Embryonic facial prominence (tissue), 1 donor: ENCODE measurements at regions not wholly inside any gene's neighbourhood (a gene's known extent, or its start where the extent isn't known, plus 50 kb on each side); places are given as distances from the start of the nearest gene placed in this dataset.

Source experiments
- DNase-seq: peaks from one replicate; pipeline ENCODE4 v3.0.0-alpha.2; 2016; ENCODE audit errors: extremely low spot score

DNA sequence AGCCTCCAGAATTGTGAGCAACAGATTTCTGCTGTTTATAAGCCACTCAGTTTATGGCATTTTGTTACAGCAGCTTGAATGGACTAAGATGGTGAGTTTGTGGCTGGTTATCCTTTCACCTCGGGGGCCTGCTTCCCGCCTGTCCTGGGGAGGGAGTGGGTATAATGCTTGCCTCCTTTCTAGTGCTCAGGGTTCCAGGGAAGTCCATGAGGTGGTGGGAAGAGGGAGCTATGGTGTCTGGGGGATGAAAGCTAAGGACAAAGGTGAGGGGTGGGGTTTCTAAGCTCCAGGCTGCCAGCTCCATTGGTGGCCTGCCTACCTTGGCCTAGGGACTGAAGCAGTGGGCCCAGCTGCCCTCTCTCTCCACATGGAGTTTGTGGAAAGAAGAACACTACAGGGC lies 50.2 kb upstream of the SDK2 start:
- DNase-seq, result no peak

GRCh38 chr17:73695035-73695738 lies 50.9 kb upstream of the SDK2 start:
- no peak for DNase-seq

GRCh38 chr17:73696251-73696650 lies 52.0 kb upstream of the SDK2 start:
- no peak for DNase-seq

DNA sequence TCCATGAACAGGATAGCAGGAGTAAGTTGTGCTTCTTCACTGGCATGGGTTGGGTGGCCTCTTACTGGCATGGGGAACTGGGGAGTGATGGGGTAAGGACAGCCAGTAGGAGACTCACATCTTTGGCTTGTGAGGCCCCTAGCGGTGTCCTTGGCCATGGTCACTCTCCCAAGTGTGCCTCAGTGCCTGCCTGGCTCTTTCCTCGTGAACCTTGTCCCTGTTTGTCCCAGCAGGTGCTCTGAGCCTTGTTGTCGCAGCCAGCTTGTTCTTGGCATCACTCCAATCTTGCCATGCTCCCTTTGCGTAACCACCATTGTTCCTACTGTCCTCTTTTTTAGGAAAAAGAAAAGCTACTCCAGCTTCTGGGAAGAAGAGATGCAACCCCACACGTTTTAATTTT lies 53.6 kb upstream of the SDK2 start:
- no peak for DNase-seq

- DNase-seq, result no peak
Observed at GRCh38 chr17:73698966-73699365, 54.7 kb upstream of the SDK2 start.

DNA sequence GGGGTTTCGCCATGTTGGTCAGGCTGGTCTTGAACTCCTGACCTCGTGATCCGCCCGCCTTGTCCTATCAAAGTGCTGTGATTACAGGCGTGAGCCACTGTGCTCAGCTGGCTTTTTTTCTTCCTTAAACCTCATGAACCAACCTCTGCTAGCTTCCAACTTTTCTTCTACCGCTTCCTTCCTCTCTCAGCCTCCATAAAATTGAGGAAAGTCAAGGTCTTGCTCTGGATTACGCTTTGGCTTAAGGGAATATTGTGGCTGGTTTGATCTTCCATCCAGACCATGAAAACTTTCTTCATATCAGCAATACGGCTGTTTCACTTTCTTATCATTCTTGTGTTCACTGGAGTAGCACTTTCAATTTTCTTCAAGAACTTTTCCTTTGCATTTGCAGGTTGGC lies 57.5 kb upstream of the SDK2 start:
- DNase-seq, result no peak

DNA sequence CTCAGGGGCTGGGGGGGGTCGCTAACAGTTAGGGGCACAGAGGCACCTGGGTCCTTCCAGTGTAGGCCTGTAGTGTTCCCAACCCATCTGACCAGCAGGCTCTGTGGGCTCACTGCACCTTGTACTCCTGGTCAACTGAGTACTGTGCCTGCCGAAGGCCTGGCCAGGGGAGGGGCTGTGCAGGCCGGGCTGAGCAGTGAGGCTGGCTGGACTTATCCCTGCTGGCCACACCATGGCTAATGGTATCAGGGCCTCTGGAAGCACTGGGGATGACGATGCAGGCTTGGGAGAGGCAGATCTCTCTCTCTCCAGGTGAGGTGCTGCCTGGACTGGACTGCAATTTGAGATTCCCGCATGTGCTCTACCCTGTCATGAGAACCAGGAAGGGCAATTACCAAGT lies 58.9 kb upstream of the SDK2 start:
- no peak for DNase-seq

GRCh38 chr17:73703917-73704316 lies 59.7 kb upstream of the SDK2 start:
- no peak for DNase-seq

- DNase-seq, result no peak
Observed at GRCh38 chr17:73705594-73705993, 61.3 kb upstream of the SDK2 start.

DNA sequence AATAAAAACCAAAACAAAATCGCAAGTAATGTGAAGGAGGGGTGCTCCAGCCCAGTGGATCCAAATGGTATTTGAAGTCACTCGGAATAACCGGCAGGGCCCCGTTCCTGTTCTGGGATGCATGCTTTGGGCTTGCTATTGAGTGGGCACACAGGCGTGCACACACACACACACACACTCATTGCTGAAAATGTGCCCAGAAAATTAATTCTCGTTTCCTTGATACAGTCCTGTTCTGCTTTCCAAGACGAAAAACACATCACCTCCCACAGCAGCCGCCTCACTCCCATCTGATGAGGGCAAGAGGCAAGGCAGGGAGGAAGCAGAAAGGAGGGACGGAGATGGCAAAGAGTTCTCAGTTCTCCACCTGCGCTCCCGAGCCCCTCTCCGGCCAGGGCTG lies 62.2 kb upstream of the SDK2 start:
- DNase-seq, result no peak

DNA sequence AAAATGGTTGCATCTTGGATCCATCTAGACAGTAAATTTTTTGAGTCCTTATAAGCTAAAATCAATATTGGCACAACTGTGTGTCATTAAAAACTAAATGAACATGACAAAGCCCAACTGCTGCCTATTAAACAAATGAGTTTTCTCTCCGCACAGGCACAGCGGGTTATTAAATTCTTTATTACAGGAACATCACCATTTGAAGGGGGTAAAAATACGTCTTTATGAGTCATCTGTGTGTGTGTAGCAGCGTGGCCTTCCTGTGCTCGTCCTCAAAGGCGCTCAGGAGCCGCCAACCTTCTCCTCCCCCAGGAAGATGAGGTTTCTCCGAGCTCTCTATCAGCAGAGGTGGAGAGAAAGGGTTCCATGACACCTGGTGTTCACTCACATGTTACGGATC lies 62.6 kb upstream of the SDK2 start:
- DNase-seq, result no peak

DNA sequence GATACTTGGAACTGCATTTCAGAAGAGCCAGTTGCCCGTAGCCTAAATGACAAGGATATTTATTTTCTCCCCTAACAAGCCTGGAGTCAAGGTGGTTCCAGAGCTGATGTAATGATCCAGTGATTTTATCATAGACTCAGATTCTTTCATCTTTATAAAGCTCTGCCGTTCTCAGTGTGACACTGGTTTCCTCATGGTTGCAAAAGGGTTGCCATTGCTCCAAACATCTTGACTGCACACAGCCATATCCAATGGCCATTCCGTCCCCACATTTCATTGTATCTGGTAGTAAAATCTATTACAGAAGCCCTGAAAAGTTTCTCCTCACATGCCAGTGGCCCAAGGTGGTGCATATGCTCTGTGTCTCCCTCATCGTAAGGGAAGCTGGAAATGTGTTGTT lies 63.1 kb upstream of the SDK2 start:
- no peak for DNase-seq

GRCh38 chr17:73710095-73710592 lies 65.9 kb upstream of the SDK2 start:
- DNase-seq, result peak; percentile 11

DNA sequence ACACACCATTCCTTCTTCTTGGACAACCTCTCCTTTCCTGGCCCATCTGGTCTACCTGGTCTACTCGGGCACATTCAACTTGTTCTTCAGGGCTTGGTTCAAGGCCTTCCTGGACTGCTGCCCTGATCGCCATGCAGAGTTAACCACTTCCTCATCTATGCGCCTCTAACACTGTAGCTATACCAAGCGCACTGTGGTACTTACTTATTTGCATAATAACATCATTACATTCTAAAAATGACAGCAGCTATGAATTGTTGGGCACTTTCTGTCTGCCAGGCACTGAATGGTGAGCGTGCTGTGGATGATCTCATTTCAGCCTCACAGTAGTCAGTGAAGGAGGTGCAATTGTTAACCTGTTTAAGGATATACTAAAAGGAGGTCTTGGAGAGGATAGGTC lies 66.9 kb upstream of the SDK2 start:
- no peak for DNase-seq

DNA sequence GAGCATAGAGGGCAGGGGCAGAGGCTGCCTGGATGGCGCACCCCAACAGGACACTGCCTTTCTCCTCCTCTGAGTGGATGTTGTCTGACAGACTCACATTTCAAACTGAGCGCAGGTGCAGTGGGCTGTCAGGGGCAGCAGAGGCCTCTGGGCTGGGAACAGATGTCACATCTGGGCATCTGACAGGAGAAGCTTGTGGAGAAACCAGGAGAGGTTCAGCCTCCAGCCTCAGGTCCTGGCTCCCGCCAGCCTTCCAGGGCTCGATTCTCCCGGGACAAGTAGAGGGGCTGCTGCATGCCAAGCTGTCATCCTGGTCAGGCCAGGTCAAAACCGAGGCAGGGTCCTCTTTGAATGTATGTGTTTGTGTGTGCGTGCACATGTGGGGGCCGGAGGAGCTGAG lies 67.7 kb upstream of the SDK2 start:
- no peak for DNase-seq

GRCh38 chr17:73713136-73713535 lies 68.9 kb upstream of the SDK2 start:
- DNase-seq, result no peak

DNA sequence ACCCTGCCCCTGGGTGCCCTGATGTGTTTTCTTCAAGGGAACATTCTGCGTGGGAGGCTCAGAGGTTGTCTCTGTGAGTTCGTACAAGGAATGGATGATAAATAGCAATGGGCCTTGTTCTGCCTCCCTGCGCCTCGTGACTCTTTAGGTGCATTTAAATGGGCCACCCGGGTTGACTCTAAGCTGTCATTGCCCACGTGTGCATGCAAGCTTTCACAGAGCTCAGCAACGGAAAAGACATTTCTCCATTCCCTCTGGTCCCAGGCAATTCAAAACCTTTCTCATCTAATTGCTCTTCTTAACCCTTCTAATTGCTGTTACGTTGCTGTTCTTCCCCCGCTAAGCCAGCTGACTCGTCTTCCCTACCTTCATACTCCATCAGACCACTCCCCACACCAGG lies 71.5 kb upstream of the SDK2 start:
- no peak for DNase-seq

- no peak for DNase-seq
Observed at GRCh38 chr17:73717690-73718089, 73.4 kb upstream of the SDK2 start.

DNA sequence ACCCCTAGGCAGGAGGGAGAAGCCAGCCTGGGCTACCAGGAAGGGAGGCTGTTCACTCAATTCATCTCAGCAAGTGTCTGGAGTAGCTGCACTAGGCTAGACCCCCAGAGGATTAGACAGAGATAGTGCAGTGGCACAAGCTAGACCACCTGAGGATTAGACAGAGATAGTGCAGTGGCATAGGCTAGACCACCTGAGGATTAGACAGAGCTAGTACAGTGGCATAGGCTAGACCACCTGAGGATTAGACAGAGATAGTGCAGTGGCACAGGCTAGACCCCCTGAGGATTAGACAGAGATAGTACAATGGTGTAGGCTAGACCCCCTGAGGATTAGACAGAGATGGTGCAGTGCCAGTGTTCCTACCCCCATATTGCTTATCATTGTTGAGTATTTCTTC lies 74.1 kb upstream of the SDK2 start:
- DNase-seq, result no peak

DNA sequence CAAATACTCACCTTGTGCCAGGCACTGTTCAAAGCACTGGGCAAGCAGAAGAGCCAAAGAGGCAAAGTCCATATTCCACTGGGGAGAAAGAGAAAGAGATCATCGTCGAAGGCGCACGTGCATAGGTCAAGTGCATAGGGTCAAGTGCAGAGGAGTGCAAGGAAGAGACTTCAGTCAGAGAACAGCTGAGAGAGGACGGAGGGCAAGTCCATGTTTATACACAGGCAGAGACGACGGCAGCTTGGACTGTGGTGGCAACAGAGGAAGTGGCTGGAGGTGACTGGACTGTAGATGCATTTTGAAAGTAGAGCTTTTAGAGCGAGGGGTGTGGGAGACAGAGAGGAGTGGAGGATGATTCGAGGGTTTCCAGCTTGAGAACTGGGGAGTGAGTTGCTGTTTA lies 74.7 kb upstream of the SDK2 start:
- no peak for DNase-seq

GRCh38 chr17:73719588-73720071 lies 75.4 kb upstream of the SDK2 start:
- DNase-seq, result no peak

- no peak for DNase-seq
Observed at GRCh38 chr17:73720187-73720834, 76.1 kb upstream of the SDK2 start.

- DNase-seq, result no peak
Observed at GRCh38 chr17:73722165-73722564, 77.9 kb upstream of the SDK2 start.

- DNase-seq, result no peak
Observed at GRCh38 chr17:73723317-73723716, 79.1 kb upstream of the SDK2 start.
